ENCODE measurements at regions not wholly inside any gene's neighbourhood (a gene's known extent, or its start where the extent isn't known, plus 50 kb on each side); places are given as distances from the start of the nearest gene placed in this dataset.

DNA sequence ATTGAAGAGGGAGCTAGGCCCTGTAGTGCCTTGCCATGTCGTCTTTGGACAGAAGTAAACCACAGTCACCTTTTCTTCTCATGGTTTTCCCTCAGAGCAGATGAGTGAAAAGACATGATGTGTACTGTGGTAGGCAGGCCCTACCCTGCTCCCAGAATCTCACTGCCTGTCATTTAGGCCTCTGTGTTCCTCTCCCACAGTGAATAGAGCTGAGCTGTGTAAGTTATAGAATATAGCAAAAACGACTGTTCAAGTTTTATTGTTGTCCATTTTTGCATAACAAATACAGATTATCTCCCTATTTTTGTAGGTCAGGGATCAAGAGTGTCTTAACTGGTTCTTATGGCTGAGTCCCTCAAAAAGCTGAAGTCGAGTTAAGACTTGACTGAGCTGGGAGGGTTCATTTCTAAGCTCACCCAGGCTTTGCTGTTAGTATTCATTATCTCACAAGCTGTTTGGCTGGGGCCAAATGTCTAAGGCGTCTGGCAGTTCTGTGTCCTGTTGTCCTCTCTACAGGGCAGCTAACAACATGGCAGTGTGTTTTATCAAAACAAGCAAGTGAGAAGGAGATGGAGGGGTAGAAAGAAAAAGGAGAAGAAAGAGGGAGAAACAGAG is 780.9 kb upstream of the POM121L12 start:
- Histone ChIP-seq H3K27ac (no peak overlapping the region), H3K36me3 (no peaks in the 10 kb centered on the region), H3K9me3 (no peaks in the 10 kb centered on the region), H3K27me3 (no peaks in the 10 kb centered on the region), H3K4me1 (no peaks in the 10 kb centered on the region), H3K4me3 (no peak overlapping the region)
- intact Hi-C loops (cut with DNase I): no loop called here
- TF ChIP-seq, protein P1, sequence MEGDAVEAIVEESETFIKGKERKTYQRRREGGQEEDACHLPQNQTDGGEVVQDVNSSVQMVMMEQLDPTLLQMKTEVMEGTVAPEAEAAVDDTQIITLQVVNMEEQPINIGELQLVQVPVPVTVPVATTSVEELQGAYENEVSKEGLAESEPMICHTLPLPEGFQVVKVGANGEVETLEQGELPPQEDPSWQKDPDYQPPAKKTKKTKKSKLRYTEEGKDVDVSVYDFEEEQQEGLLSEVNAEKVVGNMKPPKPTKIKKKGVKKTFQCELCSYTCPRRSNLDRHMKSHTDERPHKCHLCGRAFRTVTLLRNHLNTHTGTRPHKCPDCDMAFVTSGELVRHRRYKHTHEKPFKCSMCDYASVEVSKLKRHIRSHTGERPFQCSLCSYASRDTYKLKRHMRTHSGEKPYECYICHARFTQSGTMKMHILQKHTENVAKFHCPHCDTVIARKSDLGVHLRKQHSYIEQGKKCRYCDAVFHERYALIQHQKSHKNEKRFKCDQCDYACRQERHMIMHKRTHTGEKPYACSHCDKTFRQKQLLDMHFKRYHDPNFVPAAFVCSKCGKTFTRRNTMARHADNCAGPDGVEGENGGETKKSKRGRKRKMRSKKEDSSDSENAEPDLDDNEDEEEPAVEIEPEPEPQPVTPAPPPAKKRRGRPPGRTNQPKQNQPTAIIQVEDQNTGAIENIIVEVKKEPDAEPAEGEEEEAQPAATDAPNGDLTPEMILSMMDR (IDR thresholded peaks at IDR 0.05): no peak
- ATAC-seq (no peak), DNase-seq (no peak)

- H3K9me3 ChIP-seq: no peaks in the 10 kb centered on the region
- DNase-seq (no peak), ATAC-seq (no peak)
- intact Hi-C loops (cut with DNase I): no loop called here
- H3K4me1 ChIP-seq: no peaks in the 10 kb centered on the region
- H3K36me3 ChIP-seq: no peaks in the 10 kb centered on the region
- no peaks in the 10 kb centered on the region for H3K27me3 ChIP-seq
- TF ChIP-seq, protein P1 (IDR thresholded peaks at IDR 0.05): no peak
- no peak overlapping the region for H3K4me3 ChIP-seq
- no peak overlapping the region for H3K27ac ChIP-seq
Measured at GRCh38 chr7:52253953-52254352, 781.5 kb upstream of the POM121L12 start.

DNA sequence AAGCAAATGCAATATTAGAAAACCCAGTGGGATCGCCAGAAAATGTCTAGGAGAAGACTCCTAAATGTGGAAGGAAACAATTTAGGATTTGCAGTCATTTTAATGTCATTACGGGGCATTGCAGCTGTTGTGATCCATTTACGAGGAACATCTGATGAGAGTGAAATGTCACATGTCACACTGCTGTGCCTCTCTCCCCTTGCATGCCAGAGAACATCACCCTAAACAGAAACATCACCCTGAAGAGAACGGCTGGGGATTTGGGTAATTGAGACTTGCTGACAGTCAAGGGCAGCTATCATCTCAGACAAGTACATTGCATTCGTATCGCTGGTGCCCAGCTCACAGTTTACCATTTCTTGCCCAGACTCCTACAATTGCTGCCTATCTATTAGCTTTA is 785.7 kb upstream of the POM121L12 start:
- no peaks in the 10 kb centered on the region for H3K27me3 ChIP-seq
- no peaks in the 10 kb centered on the region for H3K4me1 ChIP-seq
- H3K9me3 ChIP-seq: no peaks in the 10 kb centered on the region
- H3K4me3 ChIP-seq: no peak overlapping the region
- intact Hi-C loops (cut with DNase I): no loop called here
- H3K27ac ChIP-seq: no peak overlapping the region
- H3K36me3 ChIP-seq: no peaks in the 10 kb centered on the region
- ATAC-seq (no peak), DNase-seq (no peak)
- TF ChIP-seq, protein P1 (IDR thresholded peaks at IDR 0.05): no peak

DNA sequence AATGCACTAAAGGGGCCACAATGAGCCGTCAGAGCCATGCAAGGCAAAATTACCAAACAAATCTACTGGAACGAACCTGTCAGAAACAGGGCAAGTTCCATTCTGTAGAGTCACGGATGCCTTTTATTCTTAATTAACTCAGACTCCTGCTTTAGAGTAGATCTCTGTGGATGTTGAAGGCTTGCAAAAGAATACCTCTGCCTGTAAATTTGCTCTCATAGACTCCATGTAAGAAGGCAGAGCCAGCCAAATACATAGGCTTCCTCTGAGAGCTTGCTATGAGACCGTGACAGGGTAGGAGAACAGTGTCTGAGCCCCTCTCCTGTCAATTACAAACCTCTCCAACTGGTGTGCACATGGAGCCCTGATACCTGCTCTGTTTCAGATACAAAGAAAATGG is 787.9 kb upstream of the POM121L12 start:
- Histone ChIP-seq H3K4me1 (no peaks in the 10 kb centered on the region), H3K27ac (no peak overlapping the region), H3K4me3 (no peak overlapping the region), H3K9me3 (no peaks in the 10 kb centered on the region), H3K36me3 (no peaks in the 10 kb centered on the region), H3K27me3 (no peaks in the 10 kb centered on the region)
- TF ChIP-seq, protein P1 (IDR thresholded peaks at IDR 0.05): no peak
- no peak for ATAC-seq
- intact Hi-C loops (cut with DNase I): no loop called here
- no peak for DNase-seq

- H3K9me3 ChIP-seq: no peaks in the 10 kb centered on the region
- H3K27me3 ChIP-seq: no peaks in the 10 kb centered on the region
- no peak overlapping the region for H3K27ac ChIP-seq
- TF ChIP-seq, protein P1 (IDR thresholded peaks at IDR 0.05): no peak
- intact Hi-C loops (cut with DNase I): no loop called here
- H3K4me3 ChIP-seq: no peak overlapping the region
- ATAC-seq (no peak), DNase-seq (no peak)
- no peaks in the 10 kb centered on the region for H3K36me3 ChIP-seq
- no peaks in the 10 kb centered on the region for H3K4me1 ChIP-seq
Measured at GRCh38 chr7:52243685-52244084, 791.7 kb upstream of the POM121L12 start.

GRCh38 chr7:52233248-52233647 is 802.2 kb upstream of the POM121L12 start:
- H3K27ac ChIP-seq: no peak overlapping the region
- H3K9me3 ChIP-seq: no peaks in the 10 kb centered on the region
- H3K4me3 ChIP-seq: no peak overlapping the region
- intact Hi-C loops (cut with DNase I): no loop called here
- no peak for ATAC-seq
- TF ChIP-seq, protein P1 (IDR thresholded peaks at IDR 0.05): no peak
- H3K27me3 ChIP-seq: no peaks in the 10 kb centered on the region
- DNase-seq: no peak
- no peaks in the 10 kb centered on the region for H3K36me3 ChIP-seq
- H3K4me1 ChIP-seq: no peaks in the 10 kb centered on the region
